Liver (tissue), 3 donors: ENCODE measurements at regions not wholly inside any gene's neighbourhood (a gene's known extent, or its start where the extent isn't known, plus 50 kb on each side); places are given as distances from the start of the nearest gene placed in this dataset.

Experiments used
- ATF3 ChIP-seq: IDR thresholded peaks from 2 replicates; pipeline ENCODE4 v1.6.1; 2016; ENCODE audit warnings: antibody characterized with exemption
- CTCF ChIP-seq: fragments of 150-350 bp; IDR thresholded peaks from 2 replicates; pipeline ENCODE4 v1.5.1; 2017; ENCODE audit warnings: improper control_type of control experiment, low read depth, low read length; ENCODE audit not compliant: missing input control
- EGR1 ChIP-seq, 2 donors: IDR thresholded peaks; 2 replicates each; pipeline ENCODE4 v1.6.1; 2016 to 2018; ENCODE audit warnings: antibody characterized with exemption in 2 of 2, low read depth in 2 of 2
- FOXA1 ChIP-seq: IDR thresholded peaks from 2 replicates; pipeline ENCODE4 v1.6.1; 2016; ENCODE audit warnings: antibody characterized with exemption
- GABPA ChIP-seq, 2 donors: IDR thresholded peaks in 1 of 2; conservative IDR thresholded peaks in 1 of 2; 2 replicates each; pipeline ENCODE4 v1.6.1; 2016; ENCODE audit warnings: antibody characterized with exemption in 2 of 2, mild to moderate bottlenecking in 1 of 2, moderate library complexity in 1 of 2
- JUND ChIP-seq, 2 donors: IDR thresholded peaks; 2 replicates each; pipeline ENCODE4 v1.6.1; 2016; ENCODE audit warnings: antibody characterized with exemption in 2 of 2
- MAX ChIP-seq: IDR thresholded peaks from 2 replicates; pipeline ENCODE4 v1.6.1; 2016; ENCODE audit warnings: antibody characterized with exemption
- RAD21 ChIP-seq, 2 donors: IDR thresholded peaks; 2 replicates each; pipeline ENCODE4 v1.6.1; 2016; ENCODE audit warnings: antibody characterized with exemption in 2 of 2, mild to moderate bottlenecking in 2 of 2
- SP1 ChIP-seq: IDR thresholded peaks from 2 replicates; pipeline ENCODE4 v1.6.1; 2018; ENCODE audit warnings: antibody characterized with exemption, mild to moderate bottlenecking
- TAF1 ChIP-seq: conservative IDR thresholded peaks from 2 replicates; pipeline ENCODE4 v1.6.1; 2016; ENCODE audit warnings: antibody characterized with exemption, mild to moderate bottlenecking
- YY1 ChIP-seq: IDR thresholded peaks from 2 replicates; pipeline ENCODE4 v1.6.1; 2016; ENCODE audit warnings: antibody characterized with exemption, mild to moderate bottlenecking
- TF ChIP-seq, protein P1 (sequence below): IDR thresholded peaks from 2 replicates; pipeline ENCODE4 v1.6.1; 2016; ENCODE audit warnings: antibody characterized with exemption, mild to moderate bottlenecking
- TF ChIP-seq, protein P2 (sequence below): IDR thresholded peaks from 2 replicates; pipeline ENCODE4 v1.6.1; 2016; ENCODE audit warnings: antibody characterized with exemption
- donor health status: healthy.
- donor health status: healthy.

- TF ChIP-seq CTCF (no peak), TAF1 (no peak), FOXA1 (no peak), GABPA (IDR thresholded peaks at IDR 0.05 in 1 of 2, conservative IDR thresholded peaks at IDR 0.05 in 1 of 2) (no peak), RAD21 (IDR thresholded peaks at IDR 0.05) (no peak), EGR1 (IDR thresholded peaks at IDR 0.05; ENCODE audit: low read depth in 2 of 2) (no peak), MAX (no peak), SP1 (no peak), JUND (IDR thresholded peaks at IDR 0.05) (no peak), YY1 (no peak), ATF3 (no peak)
- TF ChIP-seq, protein P1, sequence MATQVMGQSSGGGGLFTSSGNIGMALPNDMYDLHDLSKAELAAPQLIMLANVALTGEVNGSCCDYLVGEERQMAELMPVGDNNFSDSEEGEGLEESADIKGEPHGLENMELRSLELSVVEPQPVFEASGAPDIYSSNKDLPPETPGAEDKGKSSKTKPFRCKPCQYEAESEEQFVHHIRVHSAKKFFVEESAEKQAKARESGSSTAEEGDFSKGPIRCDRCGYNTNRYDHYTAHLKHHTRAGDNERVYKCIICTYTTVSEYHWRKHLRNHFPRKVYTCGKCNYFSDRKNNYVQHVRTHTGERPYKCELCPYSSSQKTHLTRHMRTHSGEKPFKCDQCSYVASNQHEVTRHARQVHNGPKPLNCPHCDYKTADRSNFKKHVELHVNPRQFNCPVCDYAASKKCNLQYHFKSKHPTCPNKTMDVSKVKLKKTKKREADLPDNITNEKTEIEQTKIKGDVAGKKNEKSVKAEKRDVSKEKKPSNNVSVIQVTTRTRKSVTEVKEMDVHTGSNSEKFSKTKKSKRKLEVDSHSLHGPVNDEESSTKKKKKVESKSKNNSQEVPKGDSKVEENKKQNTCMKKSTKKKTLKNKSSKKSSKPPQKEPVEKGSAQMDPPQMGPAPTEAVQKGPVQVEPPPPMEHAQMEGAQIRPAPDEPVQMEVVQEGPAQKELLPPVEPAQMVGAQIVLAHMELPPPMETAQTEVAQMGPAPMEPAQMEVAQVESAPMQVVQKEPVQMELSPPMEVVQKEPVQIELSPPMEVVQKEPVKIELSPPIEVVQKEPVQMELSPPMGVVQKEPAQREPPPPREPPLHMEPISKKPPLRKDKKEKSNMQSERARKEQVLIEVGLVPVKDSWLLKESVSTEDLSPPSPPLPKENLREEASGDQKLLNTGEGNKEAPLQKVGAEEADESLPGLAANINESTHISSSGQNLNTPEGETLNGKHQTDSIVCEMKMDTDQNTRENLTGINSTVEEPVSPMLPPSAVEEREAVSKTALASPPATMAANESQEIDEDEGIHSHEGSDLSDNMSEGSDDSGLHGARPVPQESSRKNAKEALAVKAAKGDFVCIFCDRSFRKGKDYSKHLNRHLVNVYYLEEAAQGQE, result no peak
- TF ChIP-seq, protein P2, sequence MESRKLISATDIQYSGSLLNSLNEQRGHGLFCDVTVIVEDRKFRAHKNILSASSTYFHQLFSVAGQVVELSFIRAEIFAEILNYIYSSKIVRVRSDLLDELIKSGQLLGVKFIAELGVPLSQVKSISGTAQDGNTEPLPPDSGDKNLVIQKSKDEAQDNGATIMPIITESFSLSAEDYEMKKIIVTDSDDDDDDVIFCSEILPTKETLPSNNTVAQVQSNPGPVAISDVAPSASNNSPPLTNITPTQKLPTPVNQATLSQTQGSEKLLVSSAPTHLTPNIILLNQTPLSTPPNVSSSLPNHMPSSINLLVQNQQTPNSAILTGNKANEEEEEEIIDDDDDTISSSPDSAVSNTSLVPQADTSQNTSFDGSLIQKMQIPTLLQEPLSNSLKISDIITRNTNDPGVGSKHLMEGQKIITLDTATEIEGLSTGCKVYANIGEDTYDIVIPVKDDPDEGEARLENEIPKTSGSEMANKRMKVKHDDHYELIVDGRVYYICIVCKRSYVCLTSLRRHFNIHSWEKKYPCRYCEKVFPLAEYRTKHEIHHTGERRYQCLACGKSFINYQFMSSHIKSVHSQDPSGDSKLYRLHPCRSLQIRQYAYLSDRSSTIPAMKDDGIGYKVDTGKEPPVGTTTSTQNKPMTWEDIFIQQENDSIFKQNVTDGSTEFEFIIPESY, result no peak
Measured at GRCh38 chr1:98017184-98017583, 96.3 kb upstream of the DPYD start.
